ENCODE measurements at regions not wholly inside any gene's neighbourhood (a gene's known extent, or its start where the extent isn't known, plus 50 kb on each side); places are given as distances from the start of the nearest gene placed in this dataset.

- no peak overlapping the region for H4K8ac ChIP-seq (ENCODE audit: extremely low read depth, insufficient read depth, low read length)
- H2BK12ac ChIP-seq (ENCODE audit: low read depth, low read length) = no peak overlapping the region
- peaks cover 3 to 20% of the 10 kb centered on the region in 2 experiments; a peak in 2 of 4 replicates for H3K9me3 ChIP-seq (ENCODE audit: insufficient read depth in 2 of 2, low read depth in 1 of 2, low read length in 1 of 2)
- no peak for TF ChIP-seq EP300 (IDR thresholded peaks at IDR 0.05; ENCODE audit: borderline replicate concordance in 1 of 2, low read depth in 2 of 2, low read length in 2 of 2)
- TF ChIP-seq MAX (IDR thresholded peaks at IDR 0.05) = no peak
- no peak for TF ChIP-seq E2F6 (IDR thresholded peaks at IDR 0.05)
- TF ChIP-seq ASH2L (IDR thresholded peaks at IDR 0.05; ENCODE audit: low read length) = no peak
- TF ChIP-seq KDM1A (IDR thresholded peaks at IDR 0.05; ENCODE audit: borderline replicate concordance, low read length) = no peak
- TF ChIP-seq SP1 (IDR thresholded peaks at IDR 0.05; ENCODE audit: low read depth, low read length) = no peak
- TF ChIP-seq TEAD4 (IDR thresholded peaks at IDR 0.05; ENCODE audit: low read depth, low read length) = no peak
- no peak for TF ChIP-seq EGR1 (IDR thresholded peaks at IDR 0.05; ENCODE audit: borderline replicate concordance, low read depth, low read length)
- TF ChIP-seq SAP30 (IDR thresholded peaks at IDR 0.05; ENCODE audit: insufficient read depth, insufficient replicate concordance, low read length) = no peak
- no peak for TF ChIP-seq SP4 (IDR thresholded peaks at IDR 0.05; ENCODE audit: low read length)
- TF ChIP-seq CTCF (IDR thresholded peaks at IDR 0.05; ENCODE audit: control extremely low read depth in 1 of 3, insufficient read depth in 1 of 3, low read depth in 1 of 3, low read length in 3 of 3) = no peak
- FAIRE-seq = no peak
- H3K23ac ChIP-seq (ENCODE audit: insufficient read length) = no peak overlapping the region
- no peak overlapping the region for H2BK15ac ChIP-seq (ENCODE audit: low read length)
- no peaks in the 10 kb centered on the region for H4K20me1 ChIP-seq (replicated peaks in 1 of 2; ENCODE audit: control insufficient read depth in 1 of 2, insufficient read depth in 2 of 2, low read length in 2 of 2)
- no peak for DNase-seq (ENCODE audit: low read depth in 1 of 2, low spot score in 2 of 2)
- H2BK20ac ChIP-seq (ENCODE audit: low read length) = no peak overlapping the region
- H2AFZ ChIP-seq (ENCODE audit: low read length) = no peak overlapping the region
- no peaks in the 10 kb centered on the region for H3K79me1 ChIP-seq (ENCODE audit: low read depth, low read length)
- H3K18ac ChIP-seq (ENCODE audit: extremely low read depth, low read length) = no peak overlapping the region
- no peak overlapping the region for H4K91ac ChIP-seq (replicated peaks; ENCODE audit: insufficient read length, low read length)
- H3K56ac ChIP-seq (replicated peaks; ENCODE audit: insufficient read length, low read depth, low read length) = no peak overlapping the region
- H3K4ac ChIP-seq (replicated peaks; ENCODE audit: insufficient read length, low read depth, low read length) = no peak overlapping the region
- H3K4me2 ChIP-seq (ENCODE audit: insufficient read depth in 1 of 2, low read depth in 2 of 2, low read length in 2 of 2) = no peak overlapping the region
- no peak overlapping the region for H3K14ac ChIP-seq (ENCODE audit: insufficient read length)
- H4K5ac ChIP-seq (ENCODE audit: insufficient read length, low read depth, low read length) = no peak overlapping the region
- no peaks in the 10 kb centered on the region for H3K79me2 ChIP-seq (ENCODE audit: control insufficient read depth in 1 of 2, insufficient read depth in 2 of 2, low read length in 2 of 2)
- H3K27ac ChIP-seq (ENCODE audit: low read depth, low read length) = no peak overlapping the region
- 95% methylated on average over 5 of the region's 6 CpGs; no CpG with 5 or more reads in 1 of the 2 experiments for WGBS, 2 experiments (ENCODE audit: extremely low coverage in 1 of 2, insufficient coverage in 1 of 2, insufficient read length in 1 of 2, insufficient replicate concordance in 2 of 2, low coverage in 1 of 2, low lambda C conversion rate in 2 of 2, missing lambda C conversion rate in 1 of 2)
- no peaks in the 10 kb centered on the region for H3K4me1 ChIP-seq (replicated peaks in 1 of 4; ENCODE audit: control insufficient read depth in 3 of 4, insufficient read depth in 4 of 4, low read length in 3 of 4)
- no peaks in the 10 kb centered on the region; a peak in 1 of 8 replicates for H3K36me3 ChIP-seq (ENCODE audit: control insufficient read depth in 2 of 4, insufficient read depth in 4 of 4, low read length in 3 of 4)
- H2BK120ac ChIP-seq (replicated peaks; ENCODE audit: low read depth, low read length) = no peak overlapping the region
- CTCF ChIA-PET (ENCODE audit: partially characterized antibody) = no interaction called here
- H3K4me3 ChIP-seq (ENCODE audit: extremely low read depth in 1 of 4, insufficient read depth in 2 of 4, low read depth in 3 of 4, low read length in 4 of 4) = no peak overlapping the region
- no peak overlapping the region for H3K9ac ChIP-seq (replicated peaks in 1 of 4; ENCODE audit: extremely low read depth in 1 of 4, low read depth in 3 of 4, low read length in 3 of 4)
- POLR2A ChIA-PET (ENCODE audit: partially characterized antibody) = no interaction called here
- no peaks in the 10 kb centered on the region for H3K23me2 ChIP-seq (ENCODE audit: low read depth, low read length)
- H2BK5ac ChIP-seq (ENCODE audit: low read depth, low read length) = no peak overlapping the region
- no peak overlapping the region for H2AK5ac ChIP-seq (ENCODE audit: low read depth, low read length)
- H3K27me3 ChIP-seq (replicated peaks in 1 of 4; ENCODE audit: control insufficient read depth in 3 of 4, extremely low read depth in 1 of 4, insufficient read depth in 3 of 4, low read length in 3 of 4) = no peaks in the 10 kb centered on the region
These were observed 551.7 kb upstream of the AMOT start for GRCh38 chrX:113392355-113392754.
